ENCODE measurements at regions not wholly inside any gene's neighbourhood (a gene's known extent, or its start where the extent isn't known, plus 50 kb on each side); places are given as distances from the start of the nearest gene placed in this dataset.

- H3K27me3 Mint-ChIP-seq (ENCODE audit: low read depth in 3 of 3): peaks cover 0 to 3% (median 0%) of the 10 kb centered on the region in 3 donors
- no peaks in the 10 kb centered on the region for H3K36me3 Mint-ChIP-seq
- no peaks in the 10 kb centered on the region for H4K20me1 ChIP-seq (ENCODE audit: insufficient read depth, low read length)
- H3K79me2 ChIP-seq (ENCODE audit: insufficient read depth, low read length): no peaks in the 10 kb centered on the region
- H3K36me3 ChIP-seq (replicated peaks in 1 of 2; ENCODE audit: control insufficient read depth in 1 of 2, insufficient read depth in 2 of 2, low read length in 2 of 2): no peaks in the 10 kb centered on the region
- peaks cover 0 to 2% (median 0%) of the 10 kb centered on the region in 7 donors for H3K9me3 Mint-ChIP-seq
- H3K27ac Mint-ChIP-seq: no peak overlapping the region
- H3K4me3 Mint-ChIP-seq: no peak overlapping the region
- H3K27ac ChIP-seq (ENCODE audit: low read depth in 1 of 2, low read length in 2 of 2): no peak overlapping the region
- DNase-seq: no peak
- H3K4me1 Mint-ChIP-seq: no peaks in the 10 kb centered on the region
- WGBS (ENCODE audit: insufficient coverage): 89% methylated on average over 3 of the region's 4 CpGs
- TF ChIP-seq, protein P1, sequence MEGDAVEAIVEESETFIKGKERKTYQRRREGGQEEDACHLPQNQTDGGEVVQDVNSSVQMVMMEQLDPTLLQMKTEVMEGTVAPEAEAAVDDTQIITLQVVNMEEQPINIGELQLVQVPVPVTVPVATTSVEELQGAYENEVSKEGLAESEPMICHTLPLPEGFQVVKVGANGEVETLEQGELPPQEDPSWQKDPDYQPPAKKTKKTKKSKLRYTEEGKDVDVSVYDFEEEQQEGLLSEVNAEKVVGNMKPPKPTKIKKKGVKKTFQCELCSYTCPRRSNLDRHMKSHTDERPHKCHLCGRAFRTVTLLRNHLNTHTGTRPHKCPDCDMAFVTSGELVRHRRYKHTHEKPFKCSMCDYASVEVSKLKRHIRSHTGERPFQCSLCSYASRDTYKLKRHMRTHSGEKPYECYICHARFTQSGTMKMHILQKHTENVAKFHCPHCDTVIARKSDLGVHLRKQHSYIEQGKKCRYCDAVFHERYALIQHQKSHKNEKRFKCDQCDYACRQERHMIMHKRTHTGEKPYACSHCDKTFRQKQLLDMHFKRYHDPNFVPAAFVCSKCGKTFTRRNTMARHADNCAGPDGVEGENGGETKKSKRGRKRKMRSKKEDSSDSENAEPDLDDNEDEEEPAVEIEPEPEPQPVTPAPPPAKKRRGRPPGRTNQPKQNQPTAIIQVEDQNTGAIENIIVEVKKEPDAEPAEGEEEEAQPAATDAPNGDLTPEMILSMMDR (IDR thresholded peaks at IDR 0.05): no peak
- H3K9me3 ChIP-seq (replicated peaks in 1 of 2; ENCODE audit: control insufficient read depth in 1 of 2, insufficient read depth in 1 of 2, low read length in 2 of 2): no peaks in the 10 kb centered on the region
- no peak overlapping the region for H3K4me3 ChIP-seq (replicated peaks in 1 of 3; ENCODE audit: low read depth in 2 of 3, low read length in 3 of 3)
- no peak overlapping the region for H3K9ac ChIP-seq (ENCODE audit: insufficient read depth, low read length, poor library complexity, severe bottlenecking)
- no peaks in the 10 kb centered on the region for H3K27me3 ChIP-seq (ENCODE audit: control insufficient read depth in 2 of 2, insufficient read depth in 2 of 2, low read length in 2 of 2)
- intact Hi-C loops (cut with micrococcal nuclease): no loop called here
- H2AFZ ChIP-seq (ENCODE audit: insufficient read depth, low read depth, low read length, poor library complexity, severe bottlenecking): no peak overlapping the region
- H3K4me2 ChIP-seq (replicated peaks; ENCODE audit: extremely low read depth, low read length, poor library complexity, severe bottlenecking): no peak overlapping the region
- H3K4me1 ChIP-seq (ENCODE audit: control insufficient read depth in 1 of 2, insufficient read depth in 2 of 2, low read length in 2 of 2): no peaks in the 10 kb centered on the region
Measured at GRCh38 chr4:175910700-175911099, 98.6 kb upstream of the GPM6A start.

GRCh38 chr4:175916626-175917351 is 104.7 kb upstream of the GPM6A start:
- TF ChIP-seq, protein P1 (IDR thresholded peaks at IDR 0.05): no peak
- intact Hi-C loops (cut with micrococcal nuclease): no loop called here
- no peak overlapping the region for H3K4me2 ChIP-seq (replicated peaks; ENCODE audit: extremely low read depth, low read length, poor library complexity, severe bottlenecking)
- Mint-ChIP-seq H3K4me3 (no peak overlapping the region), H3K4me1 (no peaks in the 10 kb centered on the region), H3K36me3 (no peaks in the 10 kb centered on the region), H3K27me3 (ENCODE audit: low read depth in 3 of 3) (peaks cover 0 to 1% (median 0%) of the 10 kb centered on the region in 3 donors), H3K9me3 (peaks cover 0 to 2% (median 0%) of the 10 kb centered on the region in 7 donors), H3K27ac (no peak overlapping the region)
- 100% methylated on average over 2 of the region's 6 CpGs for WGBS (ENCODE audit: insufficient coverage)
- no peaks in the 10 kb centered on the region for H3K36me3 ChIP-seq (replicated peaks in 1 of 2; ENCODE audit: control insufficient read depth in 1 of 2, insufficient read depth in 2 of 2, low read length in 2 of 2)
- no peak overlapping the region for H3K27ac ChIP-seq (ENCODE audit: low read depth in 1 of 2, low read length in 2 of 2)
- no peak overlapping the region for H3K4me3 ChIP-seq (replicated peaks in 1 of 3; ENCODE audit: low read depth in 2 of 3, low read length in 3 of 3)
- H3K79me2 ChIP-seq (ENCODE audit: insufficient read depth, low read length): no peaks in the 10 kb centered on the region
- DNase-seq: no peak
- no peak overlapping the region for H3K9ac ChIP-seq (ENCODE audit: insufficient read depth, low read length, poor library complexity, severe bottlenecking)
- H3K27me3 ChIP-seq (ENCODE audit: control insufficient read depth in 2 of 2, insufficient read depth in 2 of 2, low read length in 2 of 2): no peaks in the 10 kb centered on the region
- H2AFZ ChIP-seq (ENCODE audit: insufficient read depth, low read depth, low read length, poor library complexity, severe bottlenecking): no peak overlapping the region
- H3K9me3 ChIP-seq (replicated peaks in 1 of 2; ENCODE audit: control insufficient read depth in 1 of 2, insufficient read depth in 1 of 2, low read length in 2 of 2): no peaks in the 10 kb centered on the region
- H4K20me1 ChIP-seq (ENCODE audit: insufficient read depth, low read length): no peaks in the 10 kb centered on the region
- H3K4me1 ChIP-seq (ENCODE audit: control insufficient read depth in 1 of 2, insufficient read depth in 2 of 2, low read length in 2 of 2): no peaks in the 10 kb centered on the region

Measured in CD14-positive monocyte (primary cell).